ENCODE measurements at regions not wholly inside any gene's neighbourhood (a gene's known extent, or its start where the extent isn't known, plus 50 kb on each side); places are given as distances from the start of the nearest gene placed in this dataset.

DNA sequence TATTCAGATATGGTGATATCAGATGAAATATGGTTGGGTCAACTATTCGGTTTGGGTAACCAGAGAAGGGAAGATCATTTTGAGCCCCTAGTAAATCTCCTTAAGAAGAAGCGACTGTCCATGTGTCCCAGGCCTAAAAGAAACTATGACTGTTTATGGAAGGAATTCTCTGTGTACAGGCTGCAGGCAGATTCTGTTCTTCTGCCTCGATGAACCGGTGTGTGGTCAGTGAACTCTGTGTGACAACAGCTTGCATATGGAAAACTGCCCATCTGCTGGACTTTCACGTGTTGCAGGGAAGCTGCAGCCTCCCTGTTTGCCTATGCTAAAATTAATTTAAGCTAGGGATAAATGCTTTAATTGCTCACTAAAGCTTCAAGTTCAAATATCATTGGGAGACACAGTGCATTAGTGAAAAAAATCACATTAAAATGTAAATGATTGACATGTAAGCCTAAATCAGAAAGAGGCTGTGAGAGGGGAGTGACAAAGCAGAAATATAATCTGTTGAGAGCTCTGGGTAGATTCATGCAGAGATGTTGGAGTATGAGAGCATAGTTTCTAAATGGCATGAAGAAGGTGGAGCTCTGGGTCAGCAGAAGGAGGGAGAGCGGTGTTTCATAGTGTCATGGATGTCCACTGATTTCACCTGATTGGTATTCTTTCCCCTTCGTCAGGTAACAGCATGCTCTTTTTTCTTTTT lies 65.4 kb upstream of the PFN2 start:
- TF ChIP-seq KDM1A (IDR thresholded peaks at IDR 0.05; ENCODE audit: borderline replicate concordance, low read length): no peak
- no peak for TF ChIP-seq TEAD4 (IDR thresholded peaks at IDR 0.05; ENCODE audit: low read depth, low read length)
- TF ChIP-seq KDM5A (IDR thresholded peaks at IDR 0.05; ENCODE audit: low read length): no peak
- TF ChIP-seq SIX5 (IDR thresholded peaks at IDR 0.05; ENCODE audit: low read depth, low read length): no peak
- peaks cover 6 to 27% (median 24%) of the 10 kb centered on the region in 4 experiments; a peak in 5 of 7 replicates for H3K4me1 ChIP-seq (replicated peaks in 1 of 4; ENCODE audit: control insufficient read depth in 3 of 4, insufficient read depth in 4 of 4, low read length in 3 of 4)
- peak overlapping the region; percentile 13 to 49; a peak in 2 of 4 replicates for H3K4me2 ChIP-seq (ENCODE audit: insufficient read depth in 1 of 2, low read depth in 2 of 2, low read length in 2 of 2)
- H3K9me3 ChIP-seq (ENCODE audit: insufficient read depth in 2 of 2, low read depth in 1 of 2, low read length in 1 of 2): no peaks in the 10 kb centered on the region
- DNase-seq (ENCODE audit: low read depth in 1 of 2, low spot score in 2 of 2): no peak
- no peak overlapping the region for H4K8ac ChIP-seq (ENCODE audit: extremely low read depth, insufficient read depth, low read length)
- FAIRE-seq: no peak
- no peak overlapping the region for H3K23ac ChIP-seq (ENCODE audit: insufficient read length)
- 80% methylated on average over 7 of the region's 7 CpGs; no CpG with 5 or more reads in 1 of the 2 experiments for WGBS, 2 experiments (ENCODE audit: extremely low coverage in 1 of 2, insufficient coverage in 1 of 2, insufficient read length in 1 of 2, insufficient replicate concordance in 2 of 2, low coverage in 1 of 2, low lambda C conversion rate in 2 of 2, missing lambda C conversion rate in 1 of 2)
- no peak overlapping the region; the same call in 1 of the 2 replicates for H2BK20ac ChIP-seq (ENCODE audit: low read length)
- peaks cover 0 to 17% (median 8%) of the 10 kb centered on the region in 4 experiments; a peak in 5 of 7 replicates for H3K27me3 ChIP-seq (replicated peaks in 1 of 4; ENCODE audit: control insufficient read depth in 3 of 4, extremely low read depth in 1 of 4, insufficient read depth in 3 of 4, low read length in 3 of 4)
- no peaks in the 10 kb centered on the region for H4K20me1 ChIP-seq (replicated peaks in 1 of 2; ENCODE audit: control insufficient read depth in 1 of 2, insufficient read depth in 2 of 2, low read length in 2 of 2)
- no peak overlapping the region for H3K18ac ChIP-seq (ENCODE audit: extremely low read depth, low read length)
- POLR2A ChIA-PET (ENCODE audit: partially characterized antibody): interaction anchor here (0.7 to 0.9 kb wide), 2 partner anchors 71 to 207 kb away, joined by 3 read pairs; no protein-coding TSS in a partner anchor
- H3K36me3 ChIP-seq (ENCODE audit: control insufficient read depth in 2 of 4, insufficient read depth in 4 of 4, low read length in 3 of 4): no peaks in the 10 kb centered on the region
- H3K27ac ChIP-seq (ENCODE audit: low read depth, low read length): no peak overlapping the region
- H3K23me2 ChIP-seq (ENCODE audit: low read depth, low read length): no peaks in the 10 kb centered on the region
- H3K79me2 ChIP-seq (ENCODE audit: control insufficient read depth in 1 of 2, insufficient read depth in 2 of 2, low read length in 2 of 2): no peaks in the 10 kb centered on the region
- H2BK120ac ChIP-seq (replicated peaks; ENCODE audit: low read depth, low read length): no peak overlapping the region
- peak overlapping the region in 1 of 4 experiments; percentile 35; a peak in 1 of 8 replicates for H3K4me3 ChIP-seq (ENCODE audit: extremely low read depth in 1 of 4, insufficient read depth in 2 of 4, low read depth in 3 of 4, low read length in 4 of 4)
- no peak overlapping the region for H3K9ac ChIP-seq (replicated peaks in 1 of 4; ENCODE audit: extremely low read depth in 1 of 4, low read depth in 3 of 4, low read length in 3 of 4)
- H4K91ac ChIP-seq (replicated peaks; ENCODE audit: insufficient read length, low read length): no peak overlapping the region
- H2BK15ac ChIP-seq (ENCODE audit: low read length): no peak overlapping the region
- H3K4ac ChIP-seq (replicated peaks; ENCODE audit: insufficient read length, low read depth, low read length): no peak overlapping the region
- CTCF ChIA-PET (ENCODE audit: partially characterized antibody): interaction anchor here (0.6 to 1.9 kb wide), 7 partner anchors 10 to 216 kb away, joined by 3 to 11 read pairs (median 3); no protein-coding TSS in a partner anchor
- no peak overlapping the region for H3K14ac ChIP-seq (ENCODE audit: insufficient read length)
- no peak overlapping the region for H3K56ac ChIP-seq (replicated peaks; ENCODE audit: insufficient read length, low read depth, low read length)
- no peak overlapping the region; the same call in 1 of the 2 replicates for H2BK5ac ChIP-seq (ENCODE audit: low read depth, low read length)
- no peak overlapping the region for H4K5ac ChIP-seq (ENCODE audit: insufficient read length, low read depth, low read length)
- no peaks in the 10 kb centered on the region for H3K79me1 ChIP-seq (ENCODE audit: low read depth, low read length)
- no peak overlapping the region for H2AK5ac ChIP-seq (ENCODE audit: low read depth, low read length)
- H2AFZ ChIP-seq (ENCODE audit: low read length): no peak overlapping the region
- peak overlapping the region; percentile 40; the same call in 1 of the 2 replicates for H2BK12ac ChIP-seq (ENCODE audit: low read depth, low read length)
